Hepatocyte (in vitro differentiated cells): ENCODE measurements at regions not wholly inside any gene's neighbourhood (a gene's known extent, or its start where the extent isn't known, plus 50 kb on each side); places are given as distances from the start of the nearest gene placed in this dataset.

ENCODE experiments used
- EZH2 ChIP-seq: fragments of 200-600 bp; sonication (generic); IDR thresholded peaks from 2 replicates; pipeline ENCODE4 v1.6.1; 2016; ENCODE audit warnings: antibody characterized with exemption, mild to moderate bottlenecking, borderline replicate concordance
- TF ChIP-seq, protein P1 (sequence below): fragments of 200-600 bp; sonication (generic); IDR thresholded peaks from 2 replicates; pipeline ENCODE4 v1.5.1; 2016; ENCODE audit warnings: antibody characterized with exemption, mild to moderate bottlenecking; ENCODE audit not compliant: poor library complexity

DNA sequence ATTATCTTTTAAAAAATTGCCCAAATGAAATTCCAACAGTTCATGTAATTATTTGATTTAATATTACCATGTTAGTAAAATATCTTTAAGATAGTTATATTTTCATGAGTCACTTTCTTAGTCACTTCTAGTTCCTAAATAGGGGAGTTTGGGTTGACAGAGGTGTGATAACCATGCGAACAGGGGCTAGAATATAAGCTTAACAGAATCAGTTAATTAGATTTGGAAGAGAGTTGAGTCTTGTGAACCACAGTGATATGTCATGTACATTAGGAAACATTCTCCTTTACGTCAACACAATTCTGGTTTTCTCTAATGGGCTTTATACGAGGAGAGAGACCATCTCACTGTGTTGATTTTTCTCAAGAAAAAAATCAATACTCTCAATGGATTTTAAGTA lies 64.8 kb upstream of the ZNF281 start:
- TF ChIP-seq, protein P1, sequence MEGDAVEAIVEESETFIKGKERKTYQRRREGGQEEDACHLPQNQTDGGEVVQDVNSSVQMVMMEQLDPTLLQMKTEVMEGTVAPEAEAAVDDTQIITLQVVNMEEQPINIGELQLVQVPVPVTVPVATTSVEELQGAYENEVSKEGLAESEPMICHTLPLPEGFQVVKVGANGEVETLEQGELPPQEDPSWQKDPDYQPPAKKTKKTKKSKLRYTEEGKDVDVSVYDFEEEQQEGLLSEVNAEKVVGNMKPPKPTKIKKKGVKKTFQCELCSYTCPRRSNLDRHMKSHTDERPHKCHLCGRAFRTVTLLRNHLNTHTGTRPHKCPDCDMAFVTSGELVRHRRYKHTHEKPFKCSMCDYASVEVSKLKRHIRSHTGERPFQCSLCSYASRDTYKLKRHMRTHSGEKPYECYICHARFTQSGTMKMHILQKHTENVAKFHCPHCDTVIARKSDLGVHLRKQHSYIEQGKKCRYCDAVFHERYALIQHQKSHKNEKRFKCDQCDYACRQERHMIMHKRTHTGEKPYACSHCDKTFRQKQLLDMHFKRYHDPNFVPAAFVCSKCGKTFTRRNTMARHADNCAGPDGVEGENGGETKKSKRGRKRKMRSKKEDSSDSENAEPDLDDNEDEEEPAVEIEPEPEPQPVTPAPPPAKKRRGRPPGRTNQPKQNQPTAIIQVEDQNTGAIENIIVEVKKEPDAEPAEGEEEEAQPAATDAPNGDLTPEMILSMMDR: no peak
- no peak for TF ChIP-seq EZH2
